ES-I3 (cell line): ENCODE measurements at regions not wholly inside any gene's neighbourhood (a gene's known extent, or its start where the extent isn't known, plus 50 kb on each side); places are given as distances from the start of the nearest gene placed in this dataset.

Source experiments
- H3K36me3 ChIP-seq: 2 replicates; pipeline ENCODE4 v1.6.1; 2013; ENCODE audit warnings: mild to moderate bottlenecking, low read length, control low read depth, moderate library complexity; ENCODE audit not compliant: insufficient read depth
- H3K4me1 ChIP-seq: 2 replicates; pipeline ENCODE4 v1.6.1; 2013; ENCODE audit warnings: mild to moderate bottlenecking, control low read depth, low read length; ENCODE audit not compliant: insufficient read depth
- H3K9ac ChIP-seq: 2 replicates; pipeline ENCODE4 v1.6.1; 2013; ENCODE audit warnings: low read depth, mild to moderate bottlenecking, low read length, moderate library complexity
- H3K9me3 ChIP-seq: 2 replicates; pipeline ENCODE4 v1.6.1; 2013; ENCODE audit warnings: mild to moderate bottlenecking, low read length, moderate library complexity; ENCODE audit not compliant: control insufficient read depth, insufficient read depth

DNA sequence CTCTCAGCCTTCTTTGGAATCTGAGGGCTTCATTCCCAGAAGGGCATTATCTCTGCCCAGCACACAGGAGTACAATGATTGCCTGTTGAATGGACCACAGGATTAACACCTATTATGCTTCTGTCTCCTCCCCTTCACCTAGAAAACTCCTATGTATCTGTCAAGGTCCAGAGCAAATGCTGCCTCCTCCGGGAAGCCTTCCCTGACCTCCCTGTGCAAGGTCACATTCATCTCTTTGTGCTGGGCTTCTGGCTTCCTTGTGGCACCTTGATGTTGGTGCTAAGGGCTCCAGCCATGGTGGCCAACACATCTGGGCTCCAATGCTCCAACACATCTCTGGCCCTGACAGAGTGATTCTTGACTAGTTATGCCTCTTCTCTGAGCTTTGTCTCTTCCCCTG is 49.9 kb upstream of the ATP2B2 start:
- no peaks in the 10 kb centered on the region for H3K9me3 ChIP-seq
- H3K9ac ChIP-seq: no peak overlapping the region
- 0 out of 2 replicates have a peak, but pooled peaks cover 9% of the 10 kb centered on the region for H3K4me1 ChIP-seq
- H3K36me3 ChIP-seq: no peaks in the 10 kb centered on the region

DNA sequence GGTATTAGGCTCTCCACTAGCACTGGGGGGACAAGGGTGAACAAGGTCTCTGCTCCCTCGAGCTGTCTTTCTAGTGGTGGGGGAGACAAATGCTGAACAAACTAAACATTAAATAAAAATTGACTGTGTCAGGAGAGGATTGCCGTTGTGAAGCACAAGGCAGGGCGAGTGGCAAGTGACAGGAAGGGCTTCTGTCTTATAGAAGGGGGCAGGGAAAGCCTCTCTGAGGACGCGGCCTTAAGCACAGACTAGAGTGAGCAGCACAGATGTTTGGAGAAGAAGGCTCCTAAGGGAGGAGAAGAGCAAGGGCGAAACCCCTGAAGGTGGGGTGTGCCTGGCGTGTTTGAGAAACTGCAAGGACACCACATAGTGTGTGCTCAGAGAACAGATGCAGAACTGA is 50.9 kb upstream of the ATP2B2 start:
- H3K9ac ChIP-seq: no peak overlapping the region

DNA sequence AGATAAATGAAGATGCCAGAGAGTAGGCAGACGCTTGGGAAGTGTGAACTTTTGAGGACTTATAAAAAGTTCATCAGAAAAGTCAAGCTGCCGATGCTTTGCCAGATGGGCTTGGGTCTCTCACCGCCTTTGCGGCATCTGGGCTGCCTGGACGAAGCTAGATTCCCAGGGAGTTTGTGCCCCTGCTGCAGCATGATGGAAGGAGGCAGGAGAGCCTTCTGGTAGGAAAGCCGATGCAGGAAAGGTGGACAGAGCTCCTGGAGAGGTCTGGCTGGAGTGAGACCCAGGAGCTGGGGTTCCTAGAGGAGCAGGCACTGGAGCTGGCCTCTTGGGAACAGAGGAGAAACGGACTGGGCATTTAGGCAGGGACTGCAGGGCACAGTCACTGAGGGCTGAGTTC is 51.9 kb upstream of the ATP2B2 start:
- H3K9me3 ChIP-seq: no peaks in the 10 kb centered on the region
- H3K36me3 ChIP-seq: no peaks in the 10 kb centered on the region
- no peak overlapping the region for H3K9ac ChIP-seq
- H3K4me1 ChIP-seq: 0 out of 2 replicates have a peak, but pooled peaks cover 5% of the 10 kb centered on the region

More for the DNA sequence above, 50.9 kb upstream of the ATP2B2 start:
- no peaks in the 10 kb centered on the region for H3K36me3 ChIP-seq
- H3K4me1 ChIP-seq: 0 out of 2 replicates have a peak, but pooled peaks cover 9% of the 10 kb centered on the region
- no peaks in the 10 kb centered on the region for H3K9me3 ChIP-seq

GRCh38 chr3:10557781-10558373 is 52.5 kb upstream of the ATP2B2 start:
- Histone ChIP-seq H3K9me3 (no peaks in the 10 kb centered on the region), H3K36me3 (no peaks in the 10 kb centered on the region), H3K4me1 (no peaks in the 10 kb centered on the region)

DNA sequence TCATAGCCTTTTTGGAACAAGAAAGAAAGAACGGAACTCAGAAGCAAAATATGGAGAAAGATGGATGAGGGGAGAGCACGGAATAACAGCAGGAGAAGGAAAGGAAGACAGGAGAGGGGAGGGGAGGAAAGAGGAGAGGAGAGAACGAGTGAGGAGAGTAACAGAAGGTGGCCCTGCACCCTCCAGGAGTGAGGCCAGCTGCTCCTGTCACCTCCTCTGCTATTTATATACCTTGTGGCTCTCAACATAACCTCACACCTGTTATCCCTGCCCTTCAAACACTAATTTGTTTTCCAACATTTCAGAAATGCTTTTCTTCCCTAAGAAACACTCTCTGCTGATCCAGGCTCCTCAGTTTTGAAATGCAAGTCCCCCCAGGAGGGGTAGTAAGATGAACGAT is 53.4 kb upstream of the ATP2B2 start:
- Histone ChIP-seq H3K9ac (no peak overlapping the region), H3K36me3 (no peaks in the 10 kb centered on the region), H3K4me1 (no peaks in the 10 kb centered on the region), H3K9me3 (no peaks in the 10 kb centered on the region)

More at GRCh38 chr3:10557781-10558373, 52.5 kb upstream of the ATP2B2 start:
- no peak overlapping the region for H3K9ac ChIP-seq

GRCh38 chr3:10560060-10560861 is 54.9 kb upstream of the ATP2B2 start:
- Histone ChIP-seq H3K4me1 (no peaks in the 10 kb centered on the region), H3K9ac (no peak overlapping the region), H3K9me3 (no peaks in the 10 kb centered on the region), H3K36me3 (no peaks in the 10 kb centered on the region)

DNA sequence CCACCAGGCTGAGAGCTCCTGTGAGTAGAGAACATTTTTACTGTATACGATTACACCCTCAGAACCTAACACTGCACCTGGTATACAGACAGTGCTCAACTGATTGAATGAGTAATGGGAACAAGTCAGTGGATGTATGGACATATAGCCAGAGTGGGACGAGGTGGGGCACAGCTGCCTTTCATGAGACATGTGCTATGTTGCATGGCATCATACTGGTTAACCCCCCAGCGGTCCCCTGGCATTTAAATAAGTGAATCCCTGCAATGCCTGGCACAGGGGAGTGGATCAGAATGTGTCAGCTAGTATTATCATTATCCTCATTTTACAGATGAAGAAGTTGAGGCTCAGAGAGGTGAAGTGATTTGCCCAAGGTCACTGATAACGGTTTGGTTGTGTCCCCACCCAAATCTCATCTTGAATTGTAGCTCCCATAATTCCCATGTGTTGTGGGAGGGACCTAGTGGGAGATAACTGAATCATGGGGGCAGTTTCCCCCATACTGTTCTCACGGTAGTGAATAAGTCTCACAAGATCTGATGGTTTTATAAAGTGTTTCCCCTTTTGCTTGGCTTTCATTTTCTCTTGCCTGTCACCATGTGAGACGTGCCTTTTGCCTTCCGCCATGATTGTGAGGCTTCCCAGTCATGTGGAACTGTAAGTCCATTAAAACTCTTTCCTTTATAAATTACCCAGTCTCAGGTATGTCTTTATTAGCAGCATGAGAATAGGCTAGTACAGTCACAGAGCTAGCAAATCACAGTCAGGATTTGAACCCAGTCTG is 56.0 kb upstream of the ATP2B2 start:
- Histone ChIP-seq H3K9ac (no peak overlapping the region), H3K4me1 (no peaks in the 10 kb centered on the region), H3K9me3 (no peaks in the 10 kb centered on the region), H3K36me3 (no peaks in the 10 kb centered on the region)

GRCh38 chr3:10561946-10562560 is 56.7 kb upstream of the ATP2B2 start:
- H3K9ac ChIP-seq: no peak overlapping the region
- no peaks in the 10 kb centered on the region for H3K36me3 ChIP-seq
- H3K9me3 ChIP-seq: no peaks in the 10 kb centered on the region

DNA sequence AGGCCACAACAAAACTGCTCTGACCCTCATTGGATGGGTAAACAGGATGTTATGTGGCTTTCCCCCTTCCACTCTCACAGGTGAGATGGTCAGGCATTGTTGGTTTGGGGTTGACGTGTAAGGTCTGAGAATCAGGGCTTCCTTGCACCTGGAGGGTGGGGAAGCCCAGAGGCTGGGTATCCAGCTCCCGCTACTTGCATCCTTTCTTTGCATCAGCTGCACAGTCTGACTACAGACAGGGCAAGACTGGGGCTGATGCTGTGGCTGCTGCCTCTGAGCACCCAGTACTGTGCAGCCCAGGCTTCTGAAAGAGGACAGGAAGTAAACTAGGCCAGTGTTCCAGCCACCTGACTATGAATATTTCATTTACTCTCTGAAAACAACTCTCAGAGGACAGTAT is 58.0 kb upstream of the ATP2B2 start:
- Histone ChIP-seq H3K4me1 (no peaks in the 10 kb centered on the region), H3K9me3 (no peaks in the 10 kb centered on the region), H3K9ac (no peak overlapping the region), H3K36me3 (no peaks in the 10 kb centered on the region)

More at GRCh38 chr3:10561946-10562560, 56.7 kb upstream of the ATP2B2 start:
- no peaks in the 10 kb centered on the region for H3K4me1 ChIP-seq

DNA sequence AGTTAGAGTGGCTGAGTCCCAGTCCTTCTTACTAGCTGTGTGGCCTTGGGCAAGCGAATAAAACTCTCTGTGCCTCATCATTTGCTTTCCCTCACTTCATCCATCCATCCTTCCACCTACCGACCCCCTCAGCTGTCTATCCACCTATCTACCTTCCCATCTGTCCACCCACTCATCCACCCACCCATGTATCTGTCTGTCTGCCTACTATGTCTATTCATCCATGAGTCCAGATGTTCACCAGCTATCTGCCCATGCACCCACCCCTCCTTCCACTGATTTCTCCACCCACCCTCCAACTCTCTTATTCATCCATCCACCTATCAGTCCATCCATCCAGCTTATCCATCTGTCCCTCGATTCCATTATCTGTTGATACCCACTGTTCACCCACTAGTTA is 60.4 kb upstream of the ATP2B2 start:
- Histone ChIP-seq H3K9me3 (no peaks in the 10 kb centered on the region), H3K36me3 (no peaks in the 10 kb centered on the region), H3K9ac (no peak overlapping the region), H3K4me1 (no peaks in the 10 kb centered on the region)

DNA sequence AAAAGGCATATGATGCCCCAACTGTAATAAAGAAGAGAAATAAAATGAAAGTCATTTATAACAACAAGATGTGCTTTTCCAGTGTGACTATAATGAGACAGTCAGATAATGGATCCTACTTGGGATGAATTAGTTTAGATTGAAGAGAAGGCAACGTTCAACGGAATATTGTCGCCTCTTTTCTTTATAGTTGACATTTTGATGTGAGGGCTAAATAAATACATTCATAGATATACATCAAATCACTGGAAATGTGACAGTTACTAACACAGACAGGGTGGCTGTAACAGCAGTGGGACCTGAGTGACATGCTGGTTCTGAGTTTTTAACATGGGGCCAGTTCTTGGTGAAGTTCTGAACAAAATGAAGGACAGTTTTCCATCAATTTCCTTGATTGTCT is 61.1 kb upstream of the ATP2B2 start:
- H3K9ac ChIP-seq: no peak overlapping the region
- no peaks in the 10 kb centered on the region for H3K36me3 ChIP-seq
- H3K4me1 ChIP-seq: no peaks in the 10 kb centered on the region
- H3K9me3 ChIP-seq: no peaks in the 10 kb centered on the region

- H3K4me1 ChIP-seq: no peaks in the 10 kb centered on the region
- H3K9me3 ChIP-seq: no peaks in the 10 kb centered on the region
- H3K9ac ChIP-seq: no peak overlapping the region
- H3K36me3 ChIP-seq: no peaks in the 10 kb centered on the region
Observed at GRCh38 chr3:10568549-10568948, 63.2 kb upstream of the ATP2B2 start.

- Histone ChIP-seq H3K36me3 (no peaks in the 10 kb centered on the region), H3K9me3 (no peaks in the 10 kb centered on the region), H3K4me1 (no peaks in the 10 kb centered on the region), H3K9ac (no peak overlapping the region)
Observed at GRCh38 chr3:10570196-10570946, 65.0 kb upstream of the ATP2B2 start.
